Nucleus accumbens (tissue), 56 donors: ENCODE measurements at regions not wholly inside any gene's neighbourhood (a gene's known extent, or its start where the extent isn't known, plus 50 kb on each side); places are given as distances from the start of the nearest gene placed in this dataset.
"Not testable (repeated sequence)": the region's sequence is repeated elsewhere in the genome, so short reads cannot be mapped to it uniquely, and the experiment has no call there.

Experiments used
- DNase-seq, 56 donors: peaks; one replicate each; lab custom pipeline; 2025; lab: John Stamatoyannopoulos, UW

DNA sequence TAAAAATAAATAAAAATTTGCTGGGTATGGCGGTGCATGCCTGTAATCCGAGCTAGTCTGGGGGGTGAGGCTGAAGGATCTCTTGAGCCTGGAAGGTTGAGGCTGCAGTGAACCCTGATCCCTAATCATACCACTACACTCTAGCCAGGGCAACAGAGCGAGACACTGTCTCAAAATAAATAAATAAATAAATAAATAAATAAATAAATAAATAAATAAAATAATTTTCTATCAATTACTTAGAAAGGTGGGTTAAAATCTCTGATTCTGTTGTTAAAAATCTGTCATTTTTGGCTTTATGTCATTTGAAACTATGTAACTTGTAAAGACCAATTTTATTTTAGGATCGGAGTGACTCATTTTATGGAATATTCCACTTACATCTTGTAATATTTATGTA is 958.6 kb downstream of the NXPH1 start:
- no peak for DNase-seq

DNA sequence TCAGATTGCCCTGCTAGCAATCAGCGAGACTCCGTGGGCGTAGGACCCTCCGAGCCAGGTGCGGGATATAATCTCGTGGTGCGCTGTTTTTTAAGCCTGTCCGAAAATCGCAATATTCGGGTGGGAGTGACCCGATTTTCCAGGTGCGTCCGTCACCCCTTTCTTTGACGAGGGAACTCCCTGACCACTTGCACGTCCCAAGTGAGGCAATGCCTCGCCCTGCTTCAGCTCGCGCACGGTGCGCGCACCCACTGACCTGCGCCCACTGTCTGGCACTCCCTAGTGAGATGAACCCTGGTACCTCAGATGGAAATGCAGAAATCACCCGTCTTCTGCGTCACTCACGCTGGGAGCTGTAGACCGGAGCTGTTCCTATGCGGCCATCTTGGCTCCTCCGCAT is 971.0 kb downstream of the NXPH1 start:
- not testable (repeated sequence) for DNase-seq

DNA sequence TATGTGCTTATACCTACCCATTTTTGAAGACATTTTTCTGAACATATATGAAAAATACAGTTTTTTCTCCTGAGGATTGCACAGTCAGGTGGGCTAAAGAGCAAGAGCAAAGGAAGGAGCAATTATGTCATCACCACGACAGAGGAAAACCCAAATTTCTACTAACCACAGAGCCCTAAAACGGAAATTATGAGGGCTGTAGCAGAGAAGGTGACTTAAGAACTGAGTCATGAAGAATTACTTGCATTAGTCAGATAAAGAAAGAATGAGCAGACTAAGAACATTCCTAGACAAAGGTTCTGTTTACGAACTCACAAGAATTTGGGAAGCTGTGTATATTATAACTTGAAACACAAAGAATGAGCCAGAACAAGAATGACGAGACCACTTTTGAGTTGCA is 974.4 kb downstream of the NXPH1 start:
- no peak for DNase-seq

DNA sequence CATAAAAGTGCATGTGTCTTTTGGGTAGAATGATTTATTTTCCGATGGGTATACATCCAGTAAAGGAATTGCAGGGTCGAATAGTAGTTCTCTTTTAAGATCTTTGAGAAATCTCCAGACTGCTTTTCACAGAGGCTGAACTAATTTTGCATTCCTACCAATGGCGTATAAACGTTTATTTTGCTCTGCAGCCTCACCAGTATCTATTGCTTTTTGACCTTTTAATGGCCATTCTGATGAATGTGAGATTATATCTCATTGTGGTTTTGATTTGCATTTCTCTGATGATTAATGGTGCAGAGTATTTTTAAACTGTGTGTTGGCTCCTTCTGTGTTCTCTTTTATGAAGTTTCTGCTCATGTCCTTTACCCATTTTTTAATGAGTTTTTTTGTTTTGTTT is 1020.1 kb downstream of the NXPH1 start:
- no peak for DNase-seq

DNA sequence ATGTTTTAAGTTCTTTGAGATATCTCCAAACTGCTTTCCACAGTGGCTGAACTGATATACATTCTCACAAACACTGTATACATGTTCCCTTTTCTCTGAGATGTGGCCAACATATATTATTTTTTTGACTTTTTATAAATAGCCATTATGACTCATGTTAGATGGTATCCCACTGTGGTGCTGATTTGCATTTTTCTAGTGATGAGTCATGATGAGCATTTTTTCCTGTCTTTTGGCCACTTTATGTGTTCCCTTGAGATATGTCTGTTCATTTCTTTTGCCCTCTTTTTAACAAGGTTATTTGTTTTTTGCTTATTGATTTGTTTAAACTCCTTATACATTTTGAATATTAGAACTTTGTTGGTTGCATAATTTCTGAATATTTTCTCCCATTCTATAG is 1055.1 kb downstream of the NXPH1 start:
- DNase-seq = no peak

DNA sequence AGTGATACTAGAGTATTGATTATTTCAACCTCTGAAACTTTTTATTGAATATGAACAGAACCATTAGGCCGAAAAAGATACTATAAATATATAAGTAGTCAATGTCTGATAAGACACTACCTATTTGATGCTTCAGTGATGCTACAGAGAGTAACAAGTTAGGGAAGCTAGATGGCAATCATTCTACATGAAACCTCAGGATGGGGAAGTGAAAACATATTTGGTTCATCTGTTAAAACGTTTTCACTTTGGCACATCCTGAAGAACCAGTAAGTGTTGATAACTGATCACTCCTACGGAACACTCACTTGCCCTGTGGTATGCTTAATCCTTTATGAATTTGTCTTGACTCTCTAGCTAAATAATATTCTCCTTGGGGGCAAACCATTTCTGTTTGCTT is 1064.9 kb downstream of the NXPH1 start:
- no peak for DNase-seq

DNA sequence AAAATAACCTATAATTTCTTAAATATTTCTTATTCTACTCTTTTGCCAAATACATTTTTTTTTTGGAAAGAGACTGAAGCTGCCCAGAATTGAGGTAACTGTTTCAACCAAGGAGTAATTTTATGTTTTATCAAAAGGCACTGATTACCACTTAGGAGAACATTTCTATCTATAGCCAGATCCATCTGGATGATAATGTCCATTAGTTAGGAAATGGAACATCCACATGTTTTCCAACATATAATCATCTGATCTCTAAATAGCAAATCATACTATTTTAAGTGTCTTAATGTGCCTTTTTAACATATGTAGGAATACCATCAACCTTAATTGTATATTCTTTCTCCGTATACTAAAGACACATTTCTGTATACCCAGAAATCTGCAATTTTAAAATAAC is 1068.9 kb downstream of the NXPH1 start:
- no peak for DNase-seq

DNA sequence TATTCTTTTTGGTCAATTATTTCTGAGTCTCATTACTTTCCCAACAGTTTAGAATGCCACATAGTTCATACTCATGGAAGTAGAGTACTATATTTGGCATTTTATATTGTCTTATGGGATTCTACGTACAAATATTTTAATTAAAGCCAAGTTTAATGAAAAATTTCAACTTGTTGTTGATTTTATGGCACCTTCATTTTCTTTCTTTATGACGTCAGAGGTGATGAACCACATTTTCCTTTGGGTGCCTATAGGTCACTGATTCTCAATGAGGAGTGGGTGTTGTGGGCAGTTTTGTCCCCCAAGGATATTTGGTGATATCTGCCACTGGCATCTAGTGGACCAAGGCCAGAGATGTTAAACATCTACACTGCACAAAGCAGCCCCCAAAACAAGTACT is 1071.3 kb downstream of the NXPH1 start:
- DNase-seq = no peak

DNA sequence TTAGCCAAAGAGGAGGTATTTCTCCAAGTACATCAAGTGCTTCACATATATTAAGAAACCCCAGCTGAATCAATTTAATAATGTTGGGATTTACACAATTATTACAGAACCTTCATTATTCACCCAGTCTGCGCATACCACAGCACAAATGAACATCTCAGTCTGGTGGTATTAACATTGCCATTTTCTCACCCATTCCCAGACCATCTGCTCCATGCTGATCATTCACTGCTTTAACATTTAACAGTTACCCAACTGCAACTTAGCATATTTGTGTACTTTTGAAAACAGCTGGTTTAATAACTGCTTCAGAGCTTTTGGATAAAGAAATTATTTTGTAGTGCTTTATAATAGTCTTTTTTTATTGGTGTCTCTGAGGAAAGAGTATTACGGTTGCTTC is 1072.1 kb downstream of the NXPH1 start:
- DNase-seq = no peak

DNA sequence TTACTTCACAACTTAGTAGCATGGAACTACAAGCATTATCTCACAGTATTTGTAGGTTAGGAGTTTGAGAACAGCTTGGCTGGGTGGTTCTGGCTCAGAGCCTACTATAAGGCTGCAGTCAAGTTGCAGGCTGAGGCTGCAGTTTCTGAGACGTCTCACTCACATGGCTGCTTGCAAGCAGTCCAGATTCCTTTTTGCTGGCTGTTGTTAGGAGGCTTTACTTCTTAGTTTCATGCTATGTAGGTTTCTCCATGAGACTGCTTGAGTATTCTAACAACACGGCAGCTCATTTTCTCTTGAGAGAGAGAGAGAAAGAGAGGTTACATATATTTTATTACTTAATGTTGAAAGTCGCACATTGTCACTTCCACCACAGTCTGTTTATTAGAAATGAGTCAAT is 1073.9 kb downstream of the NXPH1 start:
- DNase-seq = no peak

DNA sequence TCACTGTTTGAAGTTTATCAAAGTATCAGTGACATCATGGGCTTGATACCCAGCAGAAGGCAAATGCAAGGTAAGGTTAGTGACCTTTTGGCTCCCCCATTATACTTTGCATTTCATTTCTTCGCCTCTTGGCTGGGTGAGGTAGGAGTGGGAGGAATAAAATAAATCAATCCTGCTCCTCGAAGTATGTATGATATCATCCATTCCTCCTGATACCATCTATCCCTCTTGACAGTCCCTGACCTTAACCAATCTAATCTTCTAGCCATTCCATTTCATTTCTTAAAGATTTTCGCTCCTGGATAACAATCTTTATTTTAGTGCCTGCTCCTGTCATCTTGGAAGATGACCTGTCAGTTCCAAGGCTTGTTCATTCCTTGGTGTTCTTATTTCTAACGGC is 1083.3 kb downstream of the NXPH1 start:
- DNase-seq = no peak

DNA sequence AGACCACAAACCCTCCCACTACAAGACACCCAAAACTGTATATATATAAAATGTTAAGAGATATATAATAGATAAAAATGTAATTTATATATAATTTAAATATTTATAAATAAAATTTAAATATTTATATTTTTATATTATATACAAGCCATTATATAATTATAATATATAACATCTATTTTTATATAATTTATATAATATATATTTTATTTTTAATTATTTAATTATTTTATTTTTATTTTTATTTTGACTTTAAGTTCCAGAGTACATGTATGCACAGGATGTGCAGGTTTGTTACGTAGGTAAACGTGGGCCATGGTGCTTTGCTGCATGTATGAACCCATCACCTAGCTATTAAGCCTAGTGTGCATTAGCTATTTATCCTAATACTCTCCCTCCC is 1090.2 kb downstream of the NXPH1 start:
- DNase-seq = no peak

DNA sequence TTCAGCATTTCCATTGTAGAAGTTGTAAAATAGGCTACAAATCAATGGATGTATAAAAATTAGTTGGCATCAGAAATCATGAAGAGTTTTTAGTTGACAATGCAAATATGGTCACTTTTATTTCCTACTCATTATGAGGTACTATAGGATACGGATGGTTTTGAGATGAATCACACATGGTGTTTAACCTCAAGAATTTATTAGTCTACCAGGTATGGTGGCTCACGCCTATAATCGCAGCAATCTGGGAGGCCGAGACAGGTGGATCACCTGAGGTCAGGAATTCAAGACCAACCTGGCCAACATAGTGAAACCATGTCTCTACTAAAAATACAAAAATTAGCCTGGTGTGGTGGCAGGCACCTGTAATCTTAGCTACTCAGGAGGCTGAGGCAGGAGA is 1119.0 kb downstream of the NXPH1 start:
- not testable (repeated sequence) for DNase-seq

DNA sequence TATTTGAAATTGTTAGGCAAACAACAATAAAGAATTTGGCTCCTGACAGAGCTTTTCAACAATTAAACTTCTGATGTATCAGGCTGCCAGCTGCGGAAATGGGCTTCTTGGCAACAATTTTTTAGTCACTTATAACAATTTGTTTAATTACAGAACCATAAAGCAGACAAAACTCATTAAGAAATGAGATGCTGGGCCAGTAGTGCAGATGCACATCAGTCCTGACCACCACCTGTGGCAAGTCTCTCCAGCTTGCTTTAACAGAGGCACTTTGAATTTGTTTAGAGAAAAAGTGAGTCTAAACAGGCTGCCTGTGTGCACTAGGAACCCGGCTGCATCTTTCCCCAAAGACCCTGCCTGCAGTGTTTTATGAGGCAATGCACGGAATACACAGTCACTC is 1124.4 kb downstream of the NXPH1 start:
- DNase-seq = no peak

DNA sequence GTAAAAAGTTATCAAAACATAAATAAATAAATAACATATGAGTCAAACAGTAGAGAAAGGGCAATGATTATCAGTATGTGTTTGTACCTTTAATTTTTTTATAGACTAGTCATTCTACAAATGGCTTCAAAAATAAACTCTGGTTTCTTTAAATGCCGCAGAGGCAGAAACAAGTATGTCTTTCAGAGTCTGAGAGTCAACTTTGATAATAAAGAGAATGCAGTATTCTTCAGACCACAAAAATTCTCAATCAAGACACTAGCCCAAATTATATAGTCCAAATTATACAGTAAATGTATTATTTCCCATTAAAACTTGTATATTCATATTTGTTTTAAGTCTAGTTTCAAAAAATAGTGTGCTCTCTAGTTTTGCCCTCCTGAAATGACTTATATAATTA is 1142.3 kb downstream of the NXPH1 start:
- no peak for DNase-seq

DNA sequence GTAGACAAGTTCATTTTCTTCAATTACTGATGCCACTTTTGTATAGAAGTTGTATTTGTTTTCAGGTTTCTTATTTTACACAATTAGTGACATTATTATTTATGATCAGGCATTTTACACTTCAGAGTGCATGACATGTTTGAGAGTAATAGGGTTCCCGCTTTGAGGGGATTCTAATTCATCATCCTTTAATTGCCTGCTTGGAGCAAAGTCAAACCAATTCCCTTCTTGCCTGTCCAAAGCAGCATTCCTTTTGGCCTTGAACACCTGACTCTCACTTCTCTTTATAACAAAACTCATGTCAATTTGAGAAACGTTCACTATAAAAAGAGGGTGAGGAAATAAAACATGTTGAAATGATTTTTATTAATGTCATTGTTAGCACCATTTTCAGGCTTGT is 1149.4 kb downstream of the NXPH1 start:
- DNase-seq = no peak

DNA sequence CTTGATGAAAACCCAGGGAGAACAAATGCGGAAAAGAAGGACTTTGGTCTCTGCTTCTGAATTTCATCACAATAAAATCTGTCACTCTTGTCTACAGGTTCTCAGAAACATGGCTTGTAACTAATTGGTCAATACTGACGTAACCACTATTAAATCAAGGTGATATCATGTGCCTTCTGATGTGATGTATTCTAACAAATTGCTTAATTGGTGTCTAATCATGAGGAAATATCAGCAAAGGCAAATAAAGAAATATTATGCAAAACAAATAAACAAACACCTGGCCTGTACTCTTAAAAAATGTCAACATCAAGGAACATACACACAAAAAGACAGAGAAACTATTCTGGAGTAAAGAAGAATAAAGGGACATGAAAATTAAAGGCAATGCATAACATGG is 1165.0 kb downstream of the NXPH1 start:
- no peak for DNase-seq

DNA sequence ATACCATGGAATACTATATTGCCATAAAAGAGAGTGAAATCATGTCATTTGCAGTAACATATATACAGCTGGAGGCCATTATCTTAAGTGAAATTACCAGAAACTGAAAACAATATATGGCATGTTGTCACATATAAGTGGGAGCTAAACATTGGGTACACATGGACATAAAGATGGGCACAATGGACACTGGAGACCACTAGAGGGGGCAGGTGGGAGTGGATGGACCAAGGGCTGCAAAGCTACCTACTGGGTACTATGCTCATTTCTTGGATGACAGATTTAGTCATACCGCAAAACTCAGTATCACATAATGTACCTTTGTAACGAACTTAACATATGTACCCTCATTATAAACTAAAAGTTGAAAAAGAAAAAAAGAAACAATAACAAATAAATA is 1167.6 kb downstream of the NXPH1 start:
- no peak for DNase-seq

DNA sequence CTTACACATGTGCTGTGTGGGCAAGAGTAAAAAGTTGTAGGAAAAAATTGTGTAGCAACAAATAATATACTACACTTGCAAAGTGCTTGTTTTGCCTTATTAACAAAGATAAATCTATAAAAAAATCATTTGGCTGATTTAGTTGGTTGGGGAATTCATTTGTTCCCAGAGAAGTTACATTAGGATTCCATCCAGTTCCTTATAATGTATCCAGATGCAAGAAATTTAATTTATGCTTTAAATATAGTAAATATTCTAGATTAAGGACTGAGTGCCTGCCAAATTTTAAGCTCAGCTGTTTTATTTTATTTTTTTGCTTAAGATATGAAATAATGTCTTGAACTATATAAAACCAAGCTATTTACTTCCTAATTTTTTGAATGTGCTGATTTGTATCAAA is 1169.9 kb downstream of the NXPH1 start:
- no peak for DNase-seq

DNA sequence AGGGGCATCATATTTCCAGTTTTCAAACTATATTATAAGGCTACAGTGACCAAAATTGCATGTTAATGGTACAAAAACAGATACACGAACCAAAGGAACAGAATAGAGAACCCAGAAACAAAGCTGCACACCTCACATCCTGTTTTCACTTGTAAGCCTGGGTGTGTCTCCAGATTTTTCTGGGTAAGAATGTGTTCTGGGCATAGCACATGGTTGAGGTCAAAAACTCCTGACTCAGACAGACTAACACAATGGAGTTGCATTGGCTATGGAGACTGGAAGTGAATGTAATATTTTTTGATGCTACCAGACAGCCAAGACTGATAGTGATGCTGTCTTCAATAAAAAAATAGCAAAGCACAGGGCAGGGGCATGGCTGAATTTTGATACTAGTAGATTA is 1175.2 kb downstream of the NXPH1 start:
- DNase-seq = no peak

DNA sequence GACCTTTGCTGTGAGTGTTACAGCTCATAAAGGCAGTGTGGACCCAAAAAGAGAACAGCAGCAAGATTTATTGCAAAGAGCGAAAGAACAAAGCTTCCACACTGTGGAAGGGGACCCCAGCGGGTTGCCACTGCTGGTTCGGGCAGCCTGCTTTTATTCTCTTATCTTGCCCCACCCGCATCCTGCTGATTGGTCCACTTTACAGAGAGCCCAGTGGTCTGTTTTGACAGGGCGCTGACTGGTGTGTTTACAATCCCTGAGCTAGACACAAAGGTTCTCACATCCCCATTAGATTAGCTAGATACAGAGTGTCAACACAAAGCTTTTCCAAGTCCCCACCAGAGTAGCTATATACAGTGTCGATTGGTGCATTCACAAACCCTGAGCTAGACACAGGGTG is 1187.5 kb downstream of the NXPH1 start:
- DNase-seq = not testable (repeated sequence)

DNA sequence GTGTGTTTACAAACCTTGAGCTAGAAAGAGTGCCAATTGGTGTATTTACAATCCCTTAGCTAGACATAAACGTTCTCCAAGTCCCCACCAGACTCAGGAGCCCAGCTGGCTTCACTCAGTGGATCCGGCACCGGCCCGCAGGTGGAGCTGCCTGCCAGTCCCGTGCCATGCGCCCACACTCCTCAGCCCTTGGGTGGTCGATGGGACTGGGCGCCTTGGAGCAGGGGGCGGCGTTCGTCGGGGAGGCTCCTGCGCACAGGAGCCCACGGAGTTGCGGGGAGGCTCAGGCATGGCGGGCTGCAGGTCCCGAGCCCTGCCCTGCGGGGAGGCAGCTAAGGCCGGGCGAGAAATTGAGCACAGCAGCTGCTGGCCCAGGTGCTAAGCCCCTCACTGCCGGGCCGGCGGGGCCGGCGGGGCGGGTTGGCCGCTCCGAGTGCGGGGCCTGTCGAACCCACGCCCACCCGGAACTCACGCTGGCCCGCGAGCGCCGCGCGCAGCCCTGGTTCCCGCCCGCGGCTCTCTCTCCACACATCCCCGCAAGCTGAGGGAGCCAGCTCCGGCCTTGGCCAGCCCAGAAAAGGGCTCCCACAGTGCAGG is 1188.0 kb downstream of the NXPH1 start:
- DNase-seq = not testable (repeated sequence)

DNA sequence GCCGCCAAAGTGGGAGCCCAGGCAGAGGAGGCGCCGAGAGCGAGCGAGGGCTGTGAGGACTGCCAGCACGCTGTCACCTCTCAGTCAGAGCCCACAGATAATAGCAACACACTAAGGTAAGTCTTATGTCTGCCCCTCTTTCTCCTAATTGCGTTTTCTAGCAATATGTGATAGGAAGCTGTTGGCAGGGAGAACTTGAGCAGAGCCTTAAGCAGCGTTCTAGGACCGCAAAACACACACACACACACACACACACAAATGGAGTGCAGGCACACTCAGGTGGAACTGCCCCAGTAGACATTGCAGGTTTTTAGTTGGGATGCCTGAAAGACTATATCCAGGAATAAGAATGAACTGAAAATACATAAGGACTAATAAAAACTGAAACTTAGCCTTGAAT is 1188.5 kb downstream of the NXPH1 start:
- DNase-seq = no peak
